ENCODE measurements at regions not wholly inside any gene's neighbourhood (a gene's known extent, or its start where the extent isn't known, plus 50 kb on each side); places are given as distances from the start of the nearest gene placed in this dataset.

DNA sequence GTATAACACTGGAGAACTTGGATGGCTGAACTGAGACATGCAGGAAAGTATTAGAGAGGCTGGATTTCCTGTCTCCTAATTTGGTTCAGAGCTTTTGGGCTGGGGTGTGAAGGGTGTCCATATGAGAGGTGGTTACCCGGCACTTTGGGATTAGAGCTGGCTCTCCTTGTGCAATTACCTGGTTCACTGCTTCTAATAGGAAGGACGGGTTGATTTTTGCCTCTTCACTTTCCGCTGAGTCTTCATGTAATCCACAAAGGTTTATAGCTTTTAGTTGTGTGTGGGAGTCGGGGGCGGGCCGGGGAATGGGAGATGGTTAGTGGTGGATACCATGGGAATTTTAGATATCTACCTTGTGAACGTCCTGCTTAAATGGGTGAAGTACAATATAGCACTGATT, 151.5 kb downstream of the BTBD3 start:
- no peaks in the 10 kb centered on the region for H3K36me3 ChIP-seq (ENCODE audit: control insufficient read depth, insufficient read depth, low read length)
- no peak overlapping the region for H3K27ac ChIP-seq
- H3K79me2 ChIP-seq, result no peaks in the 10 kb centered on the region
- H3K4me3 ChIP-seq (ENCODE audit: low read depth, low read length), result no peak overlapping the region
- no peaks in the 10 kb centered on the region for H3K27me3 ChIP-seq (ENCODE audit: control insufficient read depth, insufficient read depth, low read length)
- TF ChIP-seq, protein P1, sequence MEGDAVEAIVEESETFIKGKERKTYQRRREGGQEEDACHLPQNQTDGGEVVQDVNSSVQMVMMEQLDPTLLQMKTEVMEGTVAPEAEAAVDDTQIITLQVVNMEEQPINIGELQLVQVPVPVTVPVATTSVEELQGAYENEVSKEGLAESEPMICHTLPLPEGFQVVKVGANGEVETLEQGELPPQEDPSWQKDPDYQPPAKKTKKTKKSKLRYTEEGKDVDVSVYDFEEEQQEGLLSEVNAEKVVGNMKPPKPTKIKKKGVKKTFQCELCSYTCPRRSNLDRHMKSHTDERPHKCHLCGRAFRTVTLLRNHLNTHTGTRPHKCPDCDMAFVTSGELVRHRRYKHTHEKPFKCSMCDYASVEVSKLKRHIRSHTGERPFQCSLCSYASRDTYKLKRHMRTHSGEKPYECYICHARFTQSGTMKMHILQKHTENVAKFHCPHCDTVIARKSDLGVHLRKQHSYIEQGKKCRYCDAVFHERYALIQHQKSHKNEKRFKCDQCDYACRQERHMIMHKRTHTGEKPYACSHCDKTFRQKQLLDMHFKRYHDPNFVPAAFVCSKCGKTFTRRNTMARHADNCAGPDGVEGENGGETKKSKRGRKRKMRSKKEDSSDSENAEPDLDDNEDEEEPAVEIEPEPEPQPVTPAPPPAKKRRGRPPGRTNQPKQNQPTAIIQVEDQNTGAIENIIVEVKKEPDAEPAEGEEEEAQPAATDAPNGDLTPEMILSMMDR (IDR thresholded peaks at IDR 0.05), result no peak
- no peak overlapping the region for H3K9ac ChIP-seq
- no peaks in the 10 kb centered on the region for H3K9me3 ChIP-seq (ENCODE audit: control insufficient read depth, low read length)
- no peak overlapping the region for H3K4me2 ChIP-seq (ENCODE audit: low read length)
- H3K4me1 ChIP-seq, result no peaks in the 10 kb centered on the region
- no peak overlapping the region for H2AFZ ChIP-seq

GRCh38 chr20:12072221-12072953, 154.7 kb downstream of the BTBD3 start:
- Histone ChIP-seq H3K9me3 (ENCODE audit: control insufficient read depth, low read length) (no peaks in the 10 kb centered on the region), H3K27ac (no peak overlapping the region), H2AFZ (no peak overlapping the region), H3K79me2 (no peaks in the 10 kb centered on the region), H3K9ac (no peak overlapping the region), H3K4me1 (no peaks in the 10 kb centered on the region), H3K4me3 (ENCODE audit: low read depth, low read length) (no peak overlapping the region), H3K27me3 (ENCODE audit: control insufficient read depth, insufficient read depth, low read length) (no peaks in the 10 kb centered on the region), H3K36me3 (ENCODE audit: control insufficient read depth, insufficient read depth, low read length) (no peaks in the 10 kb centered on the region), H3K4me2 (ENCODE audit: low read length) (no peak overlapping the region)
- TF ChIP-seq, protein P1 (IDR thresholded peaks at IDR 0.05), result no peak

DNA sequence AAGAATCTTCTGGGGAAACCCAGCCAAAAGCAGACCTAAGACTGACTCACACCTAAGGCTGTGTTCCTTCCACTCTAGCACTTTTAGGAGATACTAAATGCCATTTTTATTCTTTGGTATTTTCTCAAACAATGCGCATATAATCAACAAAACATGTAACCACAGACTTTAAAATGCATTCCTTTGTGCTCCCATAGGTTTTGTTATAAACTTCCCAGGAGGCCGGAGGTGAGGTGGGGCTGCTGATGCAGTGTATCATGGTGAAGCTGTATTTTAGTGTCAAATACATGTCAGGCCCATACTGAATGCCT, 155.2 kb downstream of the BTBD3 start:
- Histone ChIP-seq H3K36me3 (ENCODE audit: control insufficient read depth, insufficient read depth, low read length) (no peaks in the 10 kb centered on the region), H3K4me3 (ENCODE audit: low read depth, low read length) (no peak overlapping the region), H2AFZ (no peak overlapping the region), H3K4me1 (no peaks in the 10 kb centered on the region), H3K27ac (no peak overlapping the region), H3K9me3 (ENCODE audit: control insufficient read depth, low read length) (no peaks in the 10 kb centered on the region), H3K79me2 (no peaks in the 10 kb centered on the region), H3K9ac (no peak overlapping the region), H3K4me2 (ENCODE audit: low read length) (no peak overlapping the region), H3K27me3 (ENCODE audit: control insufficient read depth, insufficient read depth, low read length) (no peaks in the 10 kb centered on the region)
- TF ChIP-seq, protein P1 (IDR thresholded peaks at IDR 0.05), result no peak

- no peak overlapping the region for H3K9ac ChIP-seq
- no peaks in the 10 kb centered on the region for H3K27me3 ChIP-seq (ENCODE audit: control insufficient read depth, insufficient read depth, low read length)
- no peaks in the 10 kb centered on the region for H3K9me3 ChIP-seq (ENCODE audit: control insufficient read depth, low read length)
- H3K4me2 ChIP-seq (ENCODE audit: low read length), result no peak overlapping the region
- no peak overlapping the region for H3K4me3 ChIP-seq (ENCODE audit: low read depth, low read length)
- H2AFZ ChIP-seq, result no peak overlapping the region
- H3K79me2 ChIP-seq, result no peaks in the 10 kb centered on the region
- H3K36me3 ChIP-seq (ENCODE audit: control insufficient read depth, insufficient read depth, low read length), result no peaks in the 10 kb centered on the region
- H3K27ac ChIP-seq, result no peak overlapping the region
- TF ChIP-seq, protein P1 (IDR thresholded peaks at IDR 0.05), result no peak
- no peaks in the 10 kb centered on the region for H3K4me1 ChIP-seq
Observed at GRCh38 chr20:12074111-12074655, 156.5 kb downstream of the BTBD3 start.

GRCh38 chr20:12076200-12076599, 158.5 kb downstream of the BTBD3 start:
- no peaks in the 10 kb centered on the region for H3K4me1 ChIP-seq
- H3K9ac ChIP-seq, result no peak overlapping the region
- H3K9me3 ChIP-seq (ENCODE audit: control insufficient read depth, low read length), result no peaks in the 10 kb centered on the region
- H2AFZ ChIP-seq, result no peak overlapping the region
- H3K4me3 ChIP-seq (ENCODE audit: low read depth, low read length), result no peak overlapping the region
- no peak overlapping the region for H3K4me2 ChIP-seq (ENCODE audit: low read length)
- H3K27me3 ChIP-seq (ENCODE audit: control insufficient read depth, insufficient read depth, low read length), result no peaks in the 10 kb centered on the region
- H3K79me2 ChIP-seq, result no peaks in the 10 kb centered on the region
- TF ChIP-seq, protein P1 (IDR thresholded peaks at IDR 0.05), result no peak
- H3K36me3 ChIP-seq (ENCODE audit: control insufficient read depth, insufficient read depth, low read length), result no peaks in the 10 kb centered on the region
- H3K27ac ChIP-seq, result no peak overlapping the region
